ENCODE measurements at regions not wholly inside any gene's neighbourhood (a gene's known extent, or its start where the extent isn't known, plus 50 kb on each side); places are given as distances from the start of the nearest gene placed in this dataset.

DNA sequence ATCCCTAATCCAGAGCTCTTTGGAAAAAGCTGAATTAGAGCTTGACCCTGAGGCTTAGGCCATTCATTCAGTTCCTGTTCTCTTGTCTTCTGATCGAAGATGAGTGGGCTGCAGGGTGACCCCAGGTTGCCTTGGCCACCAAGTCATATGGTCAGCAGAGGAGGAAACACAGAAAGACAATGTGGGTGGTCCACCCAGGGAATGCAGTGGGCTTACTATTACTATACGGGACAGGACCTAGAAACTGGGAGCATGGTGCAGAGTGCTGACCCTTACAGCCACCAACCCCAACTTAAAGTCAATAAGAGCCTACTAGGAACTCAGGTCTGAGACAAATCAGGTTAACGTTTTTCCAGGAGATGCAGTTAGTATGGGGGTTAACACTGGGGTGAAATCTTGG is 200.5 kb downstream of the HERPUD2 start:
- Histone ChIP-seq H2AFZ (replicated peaks; ENCODE audit: low read length, poor library complexity) (no peak overlapping the region), H3K36me3 (ENCODE audit: control insufficient read depth, insufficient read depth, low read length) (no peaks in the 10 kb centered on the region), H3K4me2 (ENCODE audit: low read depth, low read length) (no peak overlapping the region), H3K79me1 (ENCODE audit: low read depth in 1 of 2, low read length in 2 of 2) (no peaks in the 10 kb centered on the region), H2AK5ac (ENCODE audit: low read depth, low read length) (no peak overlapping the region), H3K14ac (replicated peaks; ENCODE audit: low read depth, low read length) (no peak overlapping the region), H3K9me1 (ENCODE audit: insufficient read depth, low read length) (no peaks in the 10 kb centered on the region), H2BK15ac (ENCODE audit: low read depth, low read length) (no peak overlapping the region), H3K27me3 (ENCODE audit: control insufficient read depth, insufficient read depth, low read length) (peaks cover 2% of the 10 kb centered on the region), H3K9me3 (ENCODE audit: control insufficient read depth, insufficient read depth, low read length) (no peaks in the 10 kb centered on the region), H3K4me1 (ENCODE audit: control insufficient read depth, insufficient read depth, low read length) (no peaks in the 10 kb centered on the region), H4K91ac (ENCODE audit: insufficient read depth, low read depth, low read length) (no peak overlapping the region), H4K8ac (ENCODE audit: low read depth in 2 of 2, low read length in 2 of 2) (no peak overlapping the region), H2BK5ac (ENCODE audit: low read depth, low read length, poor library complexity, severe bottlenecking) (no peak overlapping the region), H4K5ac (ENCODE audit: low read depth, low read length) (no peak overlapping the region), H3K23ac (ENCODE audit: low read depth, low read length) (no peak overlapping the region), H3K4ac (ENCODE audit: low read depth, low read length) (no peak overlapping the region), H3K9ac (ENCODE audit: low read depth, low read length) (no peak overlapping the region), H3K18ac (ENCODE audit: low read depth, low read length) (no peak overlapping the region), H3K4me3 (ENCODE audit: insufficient read depth, low read depth, low read length) (no peak overlapping the region), H2BK20ac (ENCODE audit: low read depth, low read length) (no peak overlapping the region), H2BK120ac (ENCODE audit: low read depth, low read length) (no peak overlapping the region), H3K56ac (ENCODE audit: extremely low read depth, insufficient read depth, low read length) (no peak overlapping the region), H2AK9ac (replicated peaks; ENCODE audit: low read depth, low read length, poor library complexity) (no peak overlapping the region), H4K20me1 (ENCODE audit: insufficient read depth, low read length) (no peaks in the 10 kb centered on the region), H3K27ac (ENCODE audit: insufficient read depth, low read length) (no peak overlapping the region)
- no CpG with 5 or more reads among the region's 3 CpGs for WGBS, 2 experiments (ENCODE audit: extremely low coverage in 2 of 2, insufficient read length in 1 of 2)
- in situ Hi-C loops (cut with MboI; ENCODE audit: low sequenced_read_pairs), result no loop called here
- POLR2A ChIA-PET (ENCODE audit: unreplicated experiment), result no interaction called here
- CTCF ChIA-PET, result no interaction called here
- BruUV-seq (replicated peaks), result no TSS peak
- TF ChIP-seq MAFK (IDR thresholded peaks at IDR 0.05; ENCODE audit: low read depth, low read length), result no peak
- TF ChIP-seq NFE2L2 (IDR thresholded peaks at IDR 0.05; ENCODE audit: low read depth, low read length), result no peak
- TF ChIP-seq RAD21 (IDR thresholded peaks at IDR 0.05; ENCODE audit: low read length), result no peak
- TF ChIP-seq POLR2A (IDR thresholded peaks at IDR 0.05; ENCODE audit: low read depth, low read length), result no peak
- no peak for TF ChIP-seq RCOR1 (IDR thresholded peaks at IDR 0.05; ENCODE audit: insufficient replicate concordance, low read length)
- no peak for TF ChIP-seq CEBPB (IDR thresholded peaks at IDR 0.05; ENCODE audit: low read depth, low read length)
- TF ChIP-seq BHLHE40 (IDR thresholded peaks at IDR 0.05; ENCODE audit: low read depth, low read length), result no peak
- TF ChIP-seq RFX5 (IDR thresholded peaks at IDR 0.05; ENCODE audit: low read depth, low read length), result no peak
- TF ChIP-seq MAZ (IDR thresholded peaks at IDR 0.05; ENCODE audit: borderline replicate concordance, low read depth, low read length), result no peak
- TF ChIP-seq, protein P1, sequence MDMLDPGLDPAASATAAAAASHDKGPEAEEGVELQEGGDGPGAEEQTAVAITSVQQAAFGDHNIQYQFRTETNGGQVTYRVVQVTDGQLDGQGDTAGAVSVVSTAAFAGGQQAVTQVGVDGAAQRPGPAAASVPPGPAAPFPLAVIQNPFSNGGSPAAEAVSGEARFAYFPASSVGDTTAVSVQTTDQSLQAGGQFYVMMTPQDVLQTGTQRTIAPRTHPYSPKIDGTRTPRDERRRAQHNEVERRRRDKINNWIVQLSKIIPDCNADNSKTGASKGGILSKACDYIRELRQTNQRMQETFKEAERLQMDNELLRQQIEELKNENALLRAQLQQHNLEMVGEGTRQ (IDR thresholded peaks at IDR 0.05; ENCODE audit: low read depth, low read length), result no peak
- TF ChIP-seq FOS (IDR thresholded peaks at IDR 0.05; ENCODE audit: low read depth, low read length), result no peak
- TF ChIP-seq, protein P2, sequence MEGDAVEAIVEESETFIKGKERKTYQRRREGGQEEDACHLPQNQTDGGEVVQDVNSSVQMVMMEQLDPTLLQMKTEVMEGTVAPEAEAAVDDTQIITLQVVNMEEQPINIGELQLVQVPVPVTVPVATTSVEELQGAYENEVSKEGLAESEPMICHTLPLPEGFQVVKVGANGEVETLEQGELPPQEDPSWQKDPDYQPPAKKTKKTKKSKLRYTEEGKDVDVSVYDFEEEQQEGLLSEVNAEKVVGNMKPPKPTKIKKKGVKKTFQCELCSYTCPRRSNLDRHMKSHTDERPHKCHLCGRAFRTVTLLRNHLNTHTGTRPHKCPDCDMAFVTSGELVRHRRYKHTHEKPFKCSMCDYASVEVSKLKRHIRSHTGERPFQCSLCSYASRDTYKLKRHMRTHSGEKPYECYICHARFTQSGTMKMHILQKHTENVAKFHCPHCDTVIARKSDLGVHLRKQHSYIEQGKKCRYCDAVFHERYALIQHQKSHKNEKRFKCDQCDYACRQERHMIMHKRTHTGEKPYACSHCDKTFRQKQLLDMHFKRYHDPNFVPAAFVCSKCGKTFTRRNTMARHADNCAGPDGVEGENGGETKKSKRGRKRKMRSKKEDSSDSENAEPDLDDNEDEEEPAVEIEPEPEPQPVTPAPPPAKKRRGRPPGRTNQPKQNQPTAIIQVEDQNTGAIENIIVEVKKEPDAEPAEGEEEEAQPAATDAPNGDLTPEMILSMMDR (conservative IDR thresholded peaks at IDR 0.05; ENCODE audit: low read depth, low read length), result no peak
- TF ChIP-seq MXI1 (IDR thresholded peaks at IDR 0.05; ENCODE audit: borderline replicate concordance, low read depth, low read length), result no peak
- no peak for TF ChIP-seq CHD1 (IDR thresholded peaks at IDR 0.05; ENCODE audit: low read depth, low read length)
- no peak for ATAC-seq (ENCODE audit: low read depth)
- DNase-seq, result no peak
- intact Hi-C loops (cut with micrococcal nuclease), result no loop called here
- dilution Hi-C loops (cut with HindIII; ENCODE audit: low sequenced_read_pairs, unreplicated experiment), result no loop called here

All from IMR-90 (cell line).